ENCODE measurements at regions not wholly inside any gene's neighbourhood (a gene's known extent, or its start where the extent isn't known, plus 50 kb on each side); places are given as distances from the start of the nearest gene placed in this dataset.
"Not testable (repeated sequence)": the region's sequence is repeated elsewhere in the genome, so short reads cannot be mapped to it uniquely, and the experiment has no call there.

- no peak for DNase-seq (ENCODE audit: low read depth)
- Histone ChIP-seq H3K36me3 (ENCODE audit: control insufficient read depth, insufficient read depth, low read length, severe bottlenecking) (no peaks in the 10 kb centered on the region), H3K4me1 (ENCODE audit: control insufficient read depth, insufficient read depth, low read length) (no peaks in the 10 kb centered on the region), H3K9ac (ENCODE audit: low read length) (no peak overlapping the region), H3K27me3 (replicated peaks; ENCODE audit: control insufficient read depth, insufficient read depth, low read length) (no peaks in the 10 kb centered on the region), H3K9me3 (ENCODE audit: control insufficient read depth, low read length) (no peaks in the 10 kb centered on the region), H3K4me3 (ENCODE audit: low read length) (no peak overlapping the region)
Observed at GRCh38 chr11:49499117-49499516, 290.7 kb upstream of the FOLH1 start.

- Histone ChIP-seq H3K9me3 (ENCODE audit: control insufficient read depth, low read length) (no peaks in the 10 kb centered on the region), H3K9ac (ENCODE audit: low read length) (no peak overlapping the region), H3K4me3 (ENCODE audit: low read length) (no peak overlapping the region), H3K36me3 (ENCODE audit: control insufficient read depth, insufficient read depth, low read length, severe bottlenecking) (no peaks in the 10 kb centered on the region), H3K27me3 (replicated peaks; ENCODE audit: control insufficient read depth, insufficient read depth, low read length) (no peaks in the 10 kb centered on the region), H3K4me1 (ENCODE audit: control insufficient read depth, insufficient read depth, low read length) (no peaks in the 10 kb centered on the region)
- no peak for DNase-seq (ENCODE audit: low read depth)
Observed at GRCh38 chr11:49505231-49505630, 296.8 kb upstream of the FOLH1 start.

- DNase-seq (ENCODE audit: low read depth): peak; percentile 1
- not testable (repeated sequence) for H3K9ac ChIP-seq (ENCODE audit: low read length); H3K27me3 ChIP-seq (replicated peaks; ENCODE audit: control insufficient read depth, insufficient read depth, low read length); H3K9me3 ChIP-seq (ENCODE audit: control insufficient read depth, low read length); H3K36me3 ChIP-seq (ENCODE audit: control insufficient read depth, insufficient read depth, low read length, severe bottlenecking); H3K4me1 ChIP-seq (ENCODE audit: control insufficient read depth, insufficient read depth, low read length); H3K4me3 ChIP-seq (ENCODE audit: low read length)
Observed at GRCh38 chr11:49526240-49526829, 317.9 kb upstream of the FOLH1 start.

GRCh38 chr11:49533204-49533603 lies 324.8 kb upstream of the FOLH1 start:
- Histone ChIP-seq H3K9ac (ENCODE audit: low read length) (no peak overlapping the region), H3K9me3 (ENCODE audit: control insufficient read depth, low read length) (no peaks in the 10 kb centered on the region), H3K4me3 (ENCODE audit: low read length) (no peak overlapping the region), H3K27me3 (replicated peaks; ENCODE audit: control insufficient read depth, insufficient read depth, low read length) (no peaks in the 10 kb centered on the region), H3K4me1 (ENCODE audit: control insufficient read depth, insufficient read depth, low read length) (no peaks in the 10 kb centered on the region), H3K36me3 (ENCODE audit: control insufficient read depth, insufficient read depth, low read length, severe bottlenecking) (no peaks in the 10 kb centered on the region)
- no peak for DNase-seq (ENCODE audit: low read depth)

- DNase-seq (ENCODE audit: low read depth); H3K4me1 ChIP-seq (ENCODE audit: control insufficient read depth, insufficient read depth, low read length); H3K9ac ChIP-seq (ENCODE audit: low read length); H3K36me3 ChIP-seq (ENCODE audit: control insufficient read depth, insufficient read depth, low read length, severe bottlenecking); H3K9me3 ChIP-seq (ENCODE audit: control insufficient read depth, low read length); H3K27me3 ChIP-seq (replicated peaks; ENCODE audit: control insufficient read depth, insufficient read depth, low read length); H3K4me3 ChIP-seq (ENCODE audit: low read length): not testable (repeated sequence)
Observed at GRCh38 chr11:49538927-49539326, 330.5 kb upstream of the FOLH1 start.

- not testable (repeated sequence) for H3K36me3 ChIP-seq (ENCODE audit: control insufficient read depth, insufficient read depth, low read length, severe bottlenecking); H3K9ac ChIP-seq (ENCODE audit: low read length); H3K4me1 ChIP-seq (ENCODE audit: control insufficient read depth, insufficient read depth, low read length); H3K9me3 ChIP-seq (ENCODE audit: control insufficient read depth, low read length); DNase-seq (ENCODE audit: low read depth); H3K27me3 ChIP-seq (replicated peaks; ENCODE audit: control insufficient read depth, insufficient read depth, low read length); H3K4me3 ChIP-seq (ENCODE audit: low read length)
Observed at GRCh38 chr11:49558261-49558847, 350.0 kb upstream of the FOLH1 start.

- not testable (repeated sequence) for DNase-seq (ENCODE audit: low read depth); H3K9ac ChIP-seq (ENCODE audit: low read length); H3K4me1 ChIP-seq (ENCODE audit: control insufficient read depth, insufficient read depth, low read length); H3K36me3 ChIP-seq (ENCODE audit: control insufficient read depth, insufficient read depth, low read length, severe bottlenecking); H3K27me3 ChIP-seq (replicated peaks; ENCODE audit: control insufficient read depth, insufficient read depth, low read length); H3K4me3 ChIP-seq (ENCODE audit: low read length); H3K9me3 ChIP-seq (ENCODE audit: control insufficient read depth, low read length)
Observed at GRCh38 chr11:49560593-49560992, 352.2 kb upstream of the FOLH1 start.

- not testable (repeated sequence) for H3K27me3 ChIP-seq (replicated peaks; ENCODE audit: control insufficient read depth, insufficient read depth, low read length); H3K4me1 ChIP-seq (ENCODE audit: control insufficient read depth, insufficient read depth, low read length); H3K9ac ChIP-seq (ENCODE audit: low read length); H3K36me3 ChIP-seq (ENCODE audit: control insufficient read depth, insufficient read depth, low read length, severe bottlenecking); H3K9me3 ChIP-seq (ENCODE audit: control insufficient read depth, low read length); H3K4me3 ChIP-seq (ENCODE audit: low read length); DNase-seq (ENCODE audit: low read depth)
Observed at GRCh38 chr11:49561240-49561880, 353.0 kb upstream of the FOLH1 start.

- H3K36me3 ChIP-seq (ENCODE audit: control insufficient read depth, insufficient read depth, low read length, severe bottlenecking); H3K27me3 ChIP-seq (replicated peaks; ENCODE audit: control insufficient read depth, insufficient read depth, low read length); H3K9me3 ChIP-seq (ENCODE audit: control insufficient read depth, low read length); H3K4me1 ChIP-seq (ENCODE audit: control insufficient read depth, insufficient read depth, low read length); H3K9ac ChIP-seq (ENCODE audit: low read length); H3K4me3 ChIP-seq (ENCODE audit: low read length); DNase-seq (ENCODE audit: low read depth): not testable (repeated sequence)
Observed at GRCh38 chr11:49562262-49562661, 353.9 kb upstream of the FOLH1 start.

GRCh38 chr11:49579492-49579891 lies 371.1 kb upstream of the FOLH1 start:
- not testable (repeated sequence) for H3K9me3 ChIP-seq (ENCODE audit: control insufficient read depth, low read length); DNase-seq (ENCODE audit: low read depth); H3K27me3 ChIP-seq (replicated peaks; ENCODE audit: control insufficient read depth, insufficient read depth, low read length); H3K4me3 ChIP-seq (ENCODE audit: low read length); H3K4me1 ChIP-seq (ENCODE audit: control insufficient read depth, insufficient read depth, low read length); H3K36me3 ChIP-seq (ENCODE audit: control insufficient read depth, insufficient read depth, low read length, severe bottlenecking); H3K9ac ChIP-seq (ENCODE audit: low read length)

GRCh38 chr11:49585495-49585894 lies 366.7 kb upstream of the OR4C13 start:
- H3K36me3 ChIP-seq (ENCODE audit: control insufficient read depth, insufficient read depth, low read length, severe bottlenecking); DNase-seq (ENCODE audit: low read depth); H3K9ac ChIP-seq (ENCODE audit: low read length); H3K27me3 ChIP-seq (replicated peaks; ENCODE audit: control insufficient read depth, insufficient read depth, low read length); H3K9me3 ChIP-seq (ENCODE audit: control insufficient read depth, low read length); H3K4me3 ChIP-seq (ENCODE audit: low read length); H3K4me1 ChIP-seq (ENCODE audit: control insufficient read depth, insufficient read depth, low read length): not testable (repeated sequence)

- not testable (repeated sequence) for H3K36me3 ChIP-seq (ENCODE audit: control insufficient read depth, insufficient read depth, low read length, severe bottlenecking); H3K4me3 ChIP-seq (ENCODE audit: low read length); H3K27me3 ChIP-seq (replicated peaks; ENCODE audit: control insufficient read depth, insufficient read depth, low read length); DNase-seq (ENCODE audit: low read depth); H3K9ac ChIP-seq (ENCODE audit: low read length); H3K9me3 ChIP-seq (ENCODE audit: control insufficient read depth, low read length); H3K4me1 ChIP-seq (ENCODE audit: control insufficient read depth, insufficient read depth, low read length)
Observed at GRCh38 chr11:49608892-49609291, 343.3 kb upstream of the OR4C13 start.
